HepG2 (cell line): ENCODE measurements at regions not wholly inside any gene's neighbourhood (a gene's known extent, or its start where the extent isn't known, plus 50 kb on each side); places are given as distances from the start of the nearest gene placed in this dataset.
"Not testable (repeated sequence)": the region's sequence is repeated elsewhere in the genome, so short reads cannot be mapped to it uniquely, and the experiment has no call there.

Experiments
- CTCF ChIP-seq: sonication (generic); formaldehyde crosslinking; IDR thresholded peaks from 2 replicates; pipeline ENCODE4 v1.5.0; 2020; ENCODE audit warnings: mild to moderate bottlenecking, missing genetic modification reagents, moderate library complexity
- PHF8 ChIP-seq: sonication (generic); formaldehyde crosslinking; IDR thresholded peaks from 2 replicates; pipeline ENCODE4 v1.5.0; 2020; ENCODE audit warnings: missing genetic modification reagents
- RAD21 ChIP-seq: fragments of 450-650 bp; formaldehyde crosslinking; IDR thresholded peaks from 2 replicates; pipeline ENCODE4 v1.5.0; 2020; ENCODE audit warnings: mild to moderate bottlenecking
- SIX1 ChIP-seq: sonication (generic); formaldehyde crosslinking; IDR thresholded peaks from 2 replicates; pipeline ENCODE4 v1.4.0; 2020; ENCODE audit warnings: missing genetic modification reagents, borderline replicate concordance
- SNRNP70 ChIP-seq: fragments of 200-400 bp; formaldehyde crosslinking; IDR thresholded peaks from 2 replicates; pipeline ENCODE4 v1.6.1; 2017; ENCODE audit warnings: mild to moderate bottlenecking, low read depth, low read length, moderate library complexity
- ZBTB20 ChIP-seq: sonication (generic); formaldehyde crosslinking; IDR thresholded peaks from 2 replicates; pipeline ENCODE4 v1.8.1; 2023; ENCODE audit warnings: missing genetic modification reagents, low read depth, mild to moderate bottlenecking, borderline replicate concordance
- ZBTB7A ChIP-seq: sonication (generic); formaldehyde crosslinking; IDR thresholded peaks from 2 replicates; pipeline ENCODE4 v1.8.0; 2022; ENCODE audit warnings: mild to moderate bottlenecking, missing genetic modification reagents
- ZNF354B ChIP-seq: sonication (generic); formaldehyde crosslinking; IDR thresholded peaks from 2 replicates; pipeline ENCODE4 v1.8.0; 2022; ENCODE audit warnings: mild to moderate bottlenecking, missing genetic modification reagents

- not testable (repeated sequence) for TF ChIP-seq SNRNP70; ZBTB7A (CRISPR knock-in tag); ZBTB20; RAD21 (CRISPR knock-in tag); CTCF; SIX1 (CRISPR knock-in tag); PHF8 (CRISPR knock-in tag); ZNF354B (CRISPR knock-in tag)
Measured at GRCh38 chr20:26250249-26251114, 553.8 kb upstream of the ZNF337 start.
